ENCODE measurements at regions not wholly inside any gene's neighbourhood (a gene's known extent, or its start where the extent isn't known, plus 50 kb on each side); places are given as distances from the start of the nearest gene placed in this dataset.

- Mint-ChIP-seq H3K4me3 (no peak overlapping the region), H3K9me3 (peaks cover 8% of the 10 kb centered on the region), H3K27ac (no peak overlapping the region), H3K36me3 (ENCODE audit: low read depth) (no peaks in the 10 kb centered on the region), H3K4me1 (ENCODE audit: low read depth) (peaks cover 3% of the 10 kb centered on the region), H3K27me3 (ENCODE audit: low read depth) (no peaks in the 10 kb centered on the region)
Observed at GRCh38 chr3:177571944-177572315, 374.6 kb upstream of the TBL1XR1 start.

GRCh38 chr3:177574222-177574856 is 377.1 kb upstream of the TBL1XR1 start:
- peaks cover 3% of the 10 kb centered on the region for H3K4me1 Mint-ChIP-seq (ENCODE audit: low read depth)
- no peaks in the 10 kb centered on the region for H3K27me3 Mint-ChIP-seq (ENCODE audit: low read depth)
- H3K9me3 Mint-ChIP-seq = peaks cover 8% of the 10 kb centered on the region
- H3K27ac Mint-ChIP-seq = no peak overlapping the region
- no peak overlapping the region for H3K4me3 Mint-ChIP-seq
- no peaks in the 10 kb centered on the region for H3K36me3 Mint-ChIP-seq (ENCODE audit: low read depth)

- Mint-ChIP-seq H3K9me3 (no peaks in the 10 kb centered on the region), H3K36me3 (ENCODE audit: low read depth) (no peaks in the 10 kb centered on the region), H3K27ac (no peak overlapping the region), H3K4me1 (ENCODE audit: low read depth) (no peaks in the 10 kb centered on the region), H3K4me3 (no peak overlapping the region), H3K27me3 (ENCODE audit: low read depth) (no peaks in the 10 kb centered on the region)
Observed at GRCh38 chr3:177576746-177577145, 379.5 kb upstream of the TBL1XR1 start.

GRCh38 chr3:177578488-177578887 is 381.2 kb upstream of the TBL1XR1 start:
- Mint-ChIP-seq H3K4me1 (ENCODE audit: low read depth) (no peaks in the 10 kb centered on the region), H3K9me3 (peaks cover 8% of the 10 kb centered on the region), H3K27ac (no peak overlapping the region), H3K4me3 (no peak overlapping the region), H3K27me3 (ENCODE audit: low read depth) (no peaks in the 10 kb centered on the region), H3K36me3 (ENCODE audit: low read depth) (peaks cover 2% of the 10 kb centered on the region)

GRCh38 chr3:177579419-177579818 is 382.1 kb upstream of the TBL1XR1 start:
- Mint-ChIP-seq H3K36me3 (ENCODE audit: low read depth) (peaks cover 2% of the 10 kb centered on the region), H3K9me3 (peaks cover 8% of the 10 kb centered on the region), H3K27me3 (ENCODE audit: low read depth) (no peaks in the 10 kb centered on the region), H3K27ac (no peak overlapping the region), H3K4me3 (no peak overlapping the region), H3K4me1 (ENCODE audit: low read depth) (no peaks in the 10 kb centered on the region)

GRCh38 chr3:177580437-177580836 is 383.2 kb upstream of the TBL1XR1 start:
- H3K36me3 Mint-ChIP-seq (ENCODE audit: low read depth) = peaks cover 2% of the 10 kb centered on the region
- H3K4me3 Mint-ChIP-seq = no peak overlapping the region
- peaks cover 8% of the 10 kb centered on the region for H3K9me3 Mint-ChIP-seq
- H3K27ac Mint-ChIP-seq = no peak overlapping the region
- H3K27me3 Mint-ChIP-seq (ENCODE audit: low read depth) = no peaks in the 10 kb centered on the region
- no peaks in the 10 kb centered on the region for H3K4me1 Mint-ChIP-seq (ENCODE audit: low read depth)

- no peak overlapping the region for H3K4me3 Mint-ChIP-seq
- peaks cover 5% of the 10 kb centered on the region for H3K36me3 Mint-ChIP-seq (ENCODE audit: low read depth)
- H3K9me3 Mint-ChIP-seq = peaks cover 19% of the 10 kb centered on the region
- H3K27me3 Mint-ChIP-seq (ENCODE audit: low read depth) = no peaks in the 10 kb centered on the region
- no peak overlapping the region for H3K27ac Mint-ChIP-seq
- peaks cover 7% of the 10 kb centered on the region for H3K4me1 Mint-ChIP-seq (ENCODE audit: low read depth)
Observed at GRCh38 chr3:177585271-177585670, 388.0 kb upstream of the TBL1XR1 start.

GRCh38 chr3:177589041-177589650 is 391.9 kb upstream of the TBL1XR1 start:
- Mint-ChIP-seq H3K4me3 (no peak overlapping the region), H3K9me3 (peaks cover 11% of the 10 kb centered on the region), H3K27me3 (ENCODE audit: low read depth) (no peaks in the 10 kb centered on the region), H3K36me3 (ENCODE audit: low read depth) (peaks cover 4% of the 10 kb centered on the region), H3K27ac (no peak overlapping the region), H3K4me1 (ENCODE audit: low read depth) (peaks cover 21% of the 10 kb centered on the region)

GRCh38 chr3:177589911-177590381 is 392.7 kb upstream of the TBL1XR1 start:
- H3K27me3 Mint-ChIP-seq (ENCODE audit: low read depth) = no peaks in the 10 kb centered on the region
- peaks cover 4% of the 10 kb centered on the region for H3K36me3 Mint-ChIP-seq (ENCODE audit: low read depth)
- peaks cover 23% of the 10 kb centered on the region for H3K4me1 Mint-ChIP-seq (ENCODE audit: low read depth)
- no peak overlapping the region for H3K4me3 Mint-ChIP-seq
- H3K9me3 Mint-ChIP-seq = peaks cover 11% of the 10 kb centered on the region
- H3K27ac Mint-ChIP-seq = no peak overlapping the region

- Mint-ChIP-seq H3K4me1 (ENCODE audit: low read depth) (peaks cover 28% of the 10 kb centered on the region), H3K27ac (peak overlapping the region; percentile 77), H3K4me3 (peak overlapping the region; percentile 65), H3K36me3 (ENCODE audit: low read depth) (peaks cover 6% of the 10 kb centered on the region), H3K9me3 (peaks cover 11% of the 10 kb centered on the region), H3K27me3 (ENCODE audit: low read depth) (no peaks in the 10 kb centered on the region)
Observed at GRCh38 chr3:177590826-177591225, 393.5 kb upstream of the TBL1XR1 start.

- Mint-ChIP-seq H3K36me3 (ENCODE audit: low read depth) (peaks cover 8% of the 10 kb centered on the region), H3K4me1 (ENCODE audit: low read depth) (peaks cover 33% of the 10 kb centered on the region), H3K4me3 (no peak overlapping the region), H3K27me3 (ENCODE audit: low read depth) (no peaks in the 10 kb centered on the region), H3K27ac (peak overlapping the region; percentile 65), H3K9me3 (peaks cover 11% of the 10 kb centered on the region)
Observed at GRCh38 chr3:177591379-177591778, 394.1 kb upstream of the TBL1XR1 start.

GRCh38 chr3:177594096-177594495 is 396.8 kb upstream of the TBL1XR1 start:
- Mint-ChIP-seq H3K27ac (no peak overlapping the region), H3K27me3 (ENCODE audit: low read depth) (no peaks in the 10 kb centered on the region), H3K9me3 (no peaks in the 10 kb centered on the region), H3K4me1 (ENCODE audit: low read depth) (peaks cover 56% of the 10 kb centered on the region), H3K36me3 (ENCODE audit: low read depth) (peaks cover 7% of the 10 kb centered on the region), H3K4me3 (no peak overlapping the region)

- H3K4me1 Mint-ChIP-seq (ENCODE audit: low read depth) = peaks cover 54% of the 10 kb centered on the region
- no peak overlapping the region for H3K27ac Mint-ChIP-seq
- no peak overlapping the region for H3K4me3 Mint-ChIP-seq
- H3K9me3 Mint-ChIP-seq = no peaks in the 10 kb centered on the region
- peaks cover 9% of the 10 kb centered on the region for H3K36me3 Mint-ChIP-seq (ENCODE audit: low read depth)
- no peaks in the 10 kb centered on the region for H3K27me3 Mint-ChIP-seq (ENCODE audit: low read depth)
Observed at GRCh38 chr3:177595530-177596188, 398.4 kb upstream of the TBL1XR1 start.

- H3K9me3 Mint-ChIP-seq = no peaks in the 10 kb centered on the region
- H3K4me1 Mint-ChIP-seq (ENCODE audit: low read depth) = peaks cover 51% of the 10 kb centered on the region
- H3K36me3 Mint-ChIP-seq (ENCODE audit: low read depth) = peaks cover 9% of the 10 kb centered on the region
Observed at GRCh38 chr3:177596248-177596815, 399.1 kb upstream of the TBL1XR1 start.

GRCh38 chr3:177596816-177597271 is 399.6 kb upstream of the TBL1XR1 start:
- Mint-ChIP-seq H3K36me3 (ENCODE audit: low read depth) (peaks cover 9% of the 10 kb centered on the region), H3K9me3 (no peaks in the 10 kb centered on the region), H3K27ac (peak overlapping the region; percentile 92), H3K4me3 (no peak overlapping the region), H3K4me1 (ENCODE audit: low read depth) (peaks cover 46% of the 10 kb centered on the region), H3K27me3 (ENCODE audit: low read depth) (no peaks in the 10 kb centered on the region)

More at GRCh38 chr3:177596248-177596815, 399.1 kb upstream of the TBL1XR1 start:
- no peak overlapping the region for H3K27ac Mint-ChIP-seq
- no peaks in the 10 kb centered on the region for H3K27me3 Mint-ChIP-seq (ENCODE audit: low read depth)
- no peak overlapping the region for H3K4me3 Mint-ChIP-seq
